VCaP (cell line): ENCODE measurements at regions not wholly inside any gene's neighbourhood (a gene's known extent, or its start where the extent isn't known, plus 50 kb on each side); places are given as distances from the start of the nearest gene placed in this dataset.

ENCODE experiments used
- H3K27ac ChIP-seq: fragments of 450-650 bp; 2 replicates; pipeline ENCODE4 v1.5.1; 2017
- TF ChIP-seq, protein P1 (sequence below): fragments of 450-650 bp; conservative IDR thresholded peaks from 2 replicates; pipeline ENCODE4 v1.5.1; 2017; ENCODE audit warnings: mild to moderate bottlenecking, moderate library complexity

DNA sequence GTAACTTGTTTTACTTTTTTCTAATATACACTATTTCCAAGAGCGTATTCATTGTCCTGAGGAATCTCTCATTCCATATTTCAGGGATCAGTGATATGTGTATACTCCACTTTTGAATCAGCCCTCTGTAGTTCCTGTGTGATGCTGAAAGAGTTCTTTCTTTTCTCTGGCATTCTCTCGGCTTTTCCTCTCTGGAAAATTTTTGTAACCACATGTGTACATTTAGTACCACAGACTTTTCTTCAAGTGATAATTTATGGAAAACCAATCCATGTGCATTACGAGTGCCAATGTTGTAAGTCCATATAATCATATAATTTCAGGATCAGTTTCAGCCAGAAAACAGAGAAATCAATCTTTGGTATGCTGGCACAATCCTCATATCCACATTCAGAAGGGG lies 102.2 kb upstream of the MBNL2 start:
- H3K27ac ChIP-seq = no peak overlapping the region
- TF ChIP-seq, protein P1, sequence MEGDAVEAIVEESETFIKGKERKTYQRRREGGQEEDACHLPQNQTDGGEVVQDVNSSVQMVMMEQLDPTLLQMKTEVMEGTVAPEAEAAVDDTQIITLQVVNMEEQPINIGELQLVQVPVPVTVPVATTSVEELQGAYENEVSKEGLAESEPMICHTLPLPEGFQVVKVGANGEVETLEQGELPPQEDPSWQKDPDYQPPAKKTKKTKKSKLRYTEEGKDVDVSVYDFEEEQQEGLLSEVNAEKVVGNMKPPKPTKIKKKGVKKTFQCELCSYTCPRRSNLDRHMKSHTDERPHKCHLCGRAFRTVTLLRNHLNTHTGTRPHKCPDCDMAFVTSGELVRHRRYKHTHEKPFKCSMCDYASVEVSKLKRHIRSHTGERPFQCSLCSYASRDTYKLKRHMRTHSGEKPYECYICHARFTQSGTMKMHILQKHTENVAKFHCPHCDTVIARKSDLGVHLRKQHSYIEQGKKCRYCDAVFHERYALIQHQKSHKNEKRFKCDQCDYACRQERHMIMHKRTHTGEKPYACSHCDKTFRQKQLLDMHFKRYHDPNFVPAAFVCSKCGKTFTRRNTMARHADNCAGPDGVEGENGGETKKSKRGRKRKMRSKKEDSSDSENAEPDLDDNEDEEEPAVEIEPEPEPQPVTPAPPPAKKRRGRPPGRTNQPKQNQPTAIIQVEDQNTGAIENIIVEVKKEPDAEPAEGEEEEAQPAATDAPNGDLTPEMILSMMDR = no peak

DNA sequence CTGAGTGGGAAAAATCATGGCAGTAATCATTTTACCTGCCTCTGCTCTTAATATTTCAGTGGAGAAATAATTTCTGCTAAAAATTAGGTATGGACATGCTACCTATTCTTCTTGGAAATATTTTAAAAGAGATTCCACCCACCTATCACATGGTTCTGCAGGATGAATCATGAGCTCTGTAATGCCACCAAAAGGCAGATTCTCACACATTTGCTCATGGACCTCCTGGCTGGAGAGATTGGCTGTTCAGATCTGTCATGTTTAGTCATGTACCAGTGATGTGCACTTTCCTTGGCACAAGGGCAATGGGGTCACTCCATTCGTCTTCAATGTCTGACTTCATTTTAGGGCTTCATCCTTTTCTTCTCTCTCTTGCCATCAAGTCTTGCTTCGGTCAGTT lies 101.8 kb upstream of the MBNL2 start:
- H3K27ac ChIP-seq = no peak overlapping the region
- TF ChIP-seq, protein P1 = no peak

DNA sequence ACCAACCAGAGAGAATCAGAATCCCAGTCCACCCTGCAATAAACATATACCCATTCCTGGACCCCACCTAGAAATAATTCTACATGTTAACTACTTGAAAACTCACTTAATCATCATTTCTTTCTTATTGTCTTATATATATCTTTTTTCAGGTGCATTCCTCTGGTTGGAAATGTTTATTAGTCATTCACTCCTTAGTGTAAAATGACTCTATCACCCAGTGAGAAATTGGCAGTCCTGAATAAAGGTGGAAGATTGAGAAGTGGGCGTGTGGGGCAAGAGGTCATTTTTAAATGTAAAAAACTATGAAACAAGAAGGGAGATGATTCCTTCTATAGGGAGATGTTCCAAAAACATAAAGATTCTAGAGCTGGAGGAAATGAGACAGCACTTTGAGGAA lies 101.2 kb upstream of the MBNL2 start:
- TF ChIP-seq, protein P1 = no peak
- no peak overlapping the region for H3K27ac ChIP-seq

DNA sequence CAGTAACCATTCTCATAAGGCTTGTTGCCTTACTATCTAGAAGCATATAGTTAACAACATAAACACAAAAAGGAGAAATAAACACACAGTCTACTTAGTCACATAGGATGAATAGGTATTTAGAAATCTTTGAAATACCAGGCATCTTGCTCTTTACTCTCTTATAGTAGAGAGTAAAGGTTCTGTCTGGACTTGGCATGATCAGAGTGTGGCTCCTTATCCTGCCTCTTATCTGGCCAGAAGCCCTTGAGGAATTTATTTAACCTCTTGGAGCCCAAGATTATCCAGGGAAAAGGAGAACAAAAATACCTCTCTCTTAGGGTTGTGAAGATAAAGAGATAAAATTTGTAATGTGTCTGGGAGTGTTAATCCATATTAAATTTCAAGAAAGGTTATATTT lies 100.2 kb upstream of the MBNL2 start:
- H3K27ac ChIP-seq = no peak overlapping the region
- TF ChIP-seq, protein P1 = no peak

DNA sequence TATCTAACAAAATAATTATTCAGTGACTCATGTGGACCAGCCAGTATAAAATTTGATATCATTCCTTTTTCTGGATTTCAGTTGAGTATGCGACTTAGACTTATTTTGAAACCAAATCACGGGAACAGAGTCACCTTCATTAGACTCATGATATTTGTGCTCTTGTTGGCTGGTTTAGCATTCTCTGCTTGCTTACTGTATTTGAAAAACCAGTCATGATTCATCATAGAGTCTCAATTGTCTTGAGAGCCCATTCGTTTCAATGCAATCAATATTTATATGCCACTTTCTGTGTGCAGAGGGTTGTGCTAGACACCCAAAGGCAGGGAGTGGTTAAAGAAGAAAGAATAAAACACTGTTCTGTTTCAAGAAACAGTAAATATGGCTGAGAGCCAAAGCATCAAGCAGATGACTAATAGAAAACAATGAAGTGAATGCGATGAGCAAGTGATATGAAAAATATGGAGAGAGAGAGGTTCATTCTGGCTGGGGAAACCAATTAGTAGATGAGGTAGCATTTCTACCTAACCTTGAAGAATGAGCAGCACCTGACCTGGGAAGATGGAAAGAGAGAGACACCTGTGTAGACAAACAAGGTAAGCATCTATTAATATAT lies 99.6 kb upstream of the MBNL2 start:
- H3K27ac ChIP-seq = no peak overlapping the region

DNA sequence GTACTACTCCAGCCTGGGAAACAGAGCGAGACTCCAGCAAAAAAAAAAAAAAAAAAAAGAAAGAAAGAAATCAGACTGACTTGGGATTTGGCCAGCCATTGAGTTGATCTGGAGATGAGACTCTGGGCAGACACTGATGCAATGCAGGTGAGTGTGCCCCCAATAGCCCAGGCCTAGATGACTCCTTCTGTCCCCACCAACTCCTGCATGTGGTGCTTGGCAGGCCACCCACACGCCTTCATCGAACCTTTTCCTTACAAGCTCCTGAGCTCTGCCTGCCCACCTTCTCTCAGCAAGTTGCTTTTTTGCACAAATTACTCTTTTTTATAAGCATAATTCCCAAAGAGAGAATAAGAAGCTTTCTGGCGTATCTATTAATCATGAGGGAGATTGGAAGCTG lies 97.9 kb upstream of the MBNL2 start:
- H3K27ac ChIP-seq = no peak overlapping the region
- TF ChIP-seq, protein P1 = no peak

More for the DNA sequence above, 99.6 kb upstream of the MBNL2 start:
- TF ChIP-seq, protein P1 = no peak

DNA sequence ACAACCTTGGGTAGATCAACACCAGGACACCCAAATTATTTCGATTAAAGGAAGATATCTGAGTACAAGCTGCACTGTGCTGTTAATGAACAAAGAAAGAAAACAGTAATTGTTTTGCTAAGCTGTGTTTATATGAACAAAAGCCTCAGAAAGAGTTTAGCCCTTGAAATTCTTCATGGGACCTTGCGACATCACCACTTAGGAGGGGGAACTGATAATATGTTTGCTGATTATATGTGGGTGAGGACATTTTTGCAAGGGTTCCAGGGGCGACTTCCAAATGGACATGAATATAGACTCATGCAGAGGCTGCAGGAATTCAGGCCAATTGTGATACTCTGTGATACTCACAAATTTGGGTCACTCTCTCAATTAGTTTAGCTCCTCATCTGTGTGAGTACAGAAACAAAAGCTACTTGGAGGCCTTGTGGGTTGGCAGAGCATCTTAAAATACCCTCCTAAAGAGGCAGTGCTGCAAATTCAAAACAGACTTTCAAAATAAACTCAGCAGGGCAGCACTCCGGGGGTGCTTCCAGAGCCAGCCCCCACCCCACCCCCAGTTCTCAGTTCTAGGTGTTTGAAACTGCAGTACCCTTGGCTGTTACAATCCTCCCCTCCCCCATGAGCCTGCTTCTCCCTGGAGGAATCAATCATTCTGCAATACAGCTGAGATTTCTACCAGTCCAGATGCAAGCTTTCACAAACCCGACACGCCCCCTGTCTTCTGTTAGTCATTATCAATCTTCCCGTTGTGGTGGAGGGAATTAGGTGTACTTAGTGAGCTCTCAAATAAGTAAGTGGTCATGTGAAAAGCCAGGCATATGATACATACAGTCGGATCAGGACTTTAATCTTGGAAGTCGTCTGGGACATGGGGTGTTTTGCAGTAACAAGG lies 97.0 kb upstream of the MBNL2 start:
- H3K27ac ChIP-seq = no peak overlapping the region
- TF ChIP-seq, protein P1 = no peak
